HEK293 (cell line): ENCODE measurements at regions not wholly inside any gene's neighbourhood (a gene's known extent, or its start where the extent isn't known, plus 50 kb on each side); places are given as distances from the start of the nearest gene placed in this dataset.
"Not testable (repeated sequence)": the region's sequence is repeated elsewhere in the genome, so short reads cannot be mapped to it uniquely, and the experiment has no call there.

Experiments used
- CTCF ChIP-seq: fragments of 450-650 bp; formaldehyde crosslinking; IDR thresholded peaks from 2 replicates; pipeline ENCODE4 v1.5.1; 2016; ENCODE audit warnings: missing biosample characterization, missing genetic modification characterization
- MEIS1 ChIP-seq: sonication (generic); formaldehyde crosslinking; IDR thresholded peaks from 2 replicates; pipeline ENCODE4 v1.8.1; 2022; ENCODE audit warnings: missing genetic modification reagents, mild to moderate bottlenecking, borderline replicate concordance
- PRDM4 ChIP-seq: fragments of 450-650 bp; formaldehyde crosslinking; IDR thresholded peaks from 2 replicates; pipeline ENCODE4 v1.5.1; 2017; ENCODE audit warnings: missing biosample characterization, missing genetic modification characterization
- ZNF121 ChIP-seq: fragments of 450-650 bp; formaldehyde crosslinking; IDR thresholded peaks from 2 replicates; pipeline ENCODE4 v1.5.1; 2016; ENCODE audit warnings: missing biosample characterization, missing genetic modification characterization
- ZNF133 ChIP-seq: fragments of 450-650 bp; formaldehyde crosslinking; IDR thresholded peaks from 2 replicates; pipeline ENCODE4 v1.5.1; 2016; ENCODE audit warnings: missing biosample characterization, missing genetic modification characterization
- ZNF184 ChIP-seq: fragments of 450-650 bp; IDR thresholded peaks from 2 replicates; pipeline ENCODE4 v1.5.1; 2018; ENCODE audit warnings: missing biosample characterization, mild to moderate bottlenecking, missing genetic modification characterization
- ZNF324 ChIP-seq: fragments of 450-650 bp; formaldehyde crosslinking; IDR thresholded peaks from 2 replicates; pipeline ENCODE4 v1.5.1; 2016; ENCODE audit warnings: missing biosample characterization, missing genetic modification characterization
- ZNF404 ChIP-seq: fragments of 450-650 bp; formaldehyde crosslinking; IDR thresholded peaks from 2 replicates; pipeline ENCODE4 v1.5.1; 2017; ENCODE audit warnings: missing biosample characterization, missing genetic modification characterization
- TF ChIP-seq, protein P1 (sequence below): fragments of 450-650 bp; formaldehyde crosslinking; IDR thresholded peaks from 2 replicates; pipeline ENCODE4 v1.5.1; 2016; ENCODE audit warnings: missing biosample characterization, missing genetic modification characterization
- TF ChIP-seq, protein P2 (sequence below): fragments of 450-650 bp; IDR thresholded peaks from 2 replicates; pipeline ENCODE4 v1.5.1; 2018; ENCODE audit warnings: missing biosample characterization, missing genetic modification characterization
- TF ChIP-seq, protein P3 (sequence below): fragments of 450-650 bp; formaldehyde crosslinking; IDR thresholded peaks from 2 replicates; pipeline ENCODE4 v1.5.1; 2017; ENCODE audit warnings: missing biosample characterization, missing genetic modification characterization

GRCh38 chr22:12595724-12596123 lies 2932.3 kb upstream of the OR11H1 start:
- not testable (repeated sequence) for TF ChIP-seq PRDM4 (tag by site-specific recombination); CTCF; ZNF121 (tag by site-specific recombination); ZNF324 (tag by site-specific recombination); MEIS1 (CRISPR knock-in tag); ZNF184 (tag by site-specific recombination); ZNF404 (tag by site-specific recombination); ZNF133 (tag by site-specific recombination)
- TF ChIP-seq, protein P1, sequence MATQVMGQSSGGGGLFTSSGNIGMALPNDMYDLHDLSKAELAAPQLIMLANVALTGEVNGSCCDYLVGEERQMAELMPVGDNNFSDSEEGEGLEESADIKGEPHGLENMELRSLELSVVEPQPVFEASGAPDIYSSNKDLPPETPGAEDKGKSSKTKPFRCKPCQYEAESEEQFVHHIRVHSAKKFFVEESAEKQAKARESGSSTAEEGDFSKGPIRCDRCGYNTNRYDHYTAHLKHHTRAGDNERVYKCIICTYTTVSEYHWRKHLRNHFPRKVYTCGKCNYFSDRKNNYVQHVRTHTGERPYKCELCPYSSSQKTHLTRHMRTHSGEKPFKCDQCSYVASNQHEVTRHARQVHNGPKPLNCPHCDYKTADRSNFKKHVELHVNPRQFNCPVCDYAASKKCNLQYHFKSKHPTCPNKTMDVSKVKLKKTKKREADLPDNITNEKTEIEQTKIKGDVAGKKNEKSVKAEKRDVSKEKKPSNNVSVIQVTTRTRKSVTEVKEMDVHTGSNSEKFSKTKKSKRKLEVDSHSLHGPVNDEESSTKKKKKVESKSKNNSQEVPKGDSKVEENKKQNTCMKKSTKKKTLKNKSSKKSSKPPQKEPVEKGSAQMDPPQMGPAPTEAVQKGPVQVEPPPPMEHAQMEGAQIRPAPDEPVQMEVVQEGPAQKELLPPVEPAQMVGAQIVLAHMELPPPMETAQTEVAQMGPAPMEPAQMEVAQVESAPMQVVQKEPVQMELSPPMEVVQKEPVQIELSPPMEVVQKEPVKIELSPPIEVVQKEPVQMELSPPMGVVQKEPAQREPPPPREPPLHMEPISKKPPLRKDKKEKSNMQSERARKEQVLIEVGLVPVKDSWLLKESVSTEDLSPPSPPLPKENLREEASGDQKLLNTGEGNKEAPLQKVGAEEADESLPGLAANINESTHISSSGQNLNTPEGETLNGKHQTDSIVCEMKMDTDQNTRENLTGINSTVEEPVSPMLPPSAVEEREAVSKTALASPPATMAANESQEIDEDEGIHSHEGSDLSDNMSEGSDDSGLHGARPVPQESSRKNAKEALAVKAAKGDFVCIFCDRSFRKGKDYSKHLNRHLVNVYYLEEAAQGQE (tag by site-specific recombination): not testable (repeated sequence)
- TF ChIP-seq, protein P2, sequence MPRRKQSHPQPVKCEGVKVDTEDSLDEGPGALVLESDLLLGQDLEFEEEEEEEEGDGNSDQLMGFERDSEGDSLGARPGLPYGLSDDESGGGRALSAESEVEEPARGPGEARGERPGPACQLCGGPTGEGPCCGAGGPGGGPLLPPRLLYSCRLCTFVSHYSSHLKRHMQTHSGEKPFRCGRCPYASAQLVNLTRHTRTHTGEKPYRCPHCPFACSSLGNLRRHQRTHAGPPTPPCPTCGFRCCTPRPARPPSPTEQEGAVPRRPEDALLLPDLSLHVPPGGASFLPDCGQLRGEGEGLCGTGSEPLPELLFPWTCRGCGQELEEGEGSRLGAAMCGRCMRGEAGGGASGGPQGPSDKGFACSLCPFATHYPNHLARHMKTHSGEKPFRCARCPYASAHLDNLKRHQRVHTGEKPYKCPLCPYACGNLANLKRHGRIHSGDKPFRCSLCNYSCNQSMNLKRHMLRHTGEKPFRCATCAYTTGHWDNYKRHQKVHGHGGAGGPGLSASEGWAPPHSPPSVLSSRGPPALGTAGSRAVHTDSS (tag by site-specific recombination): not testable (repeated sequence)
- TF ChIP-seq, protein P3, sequence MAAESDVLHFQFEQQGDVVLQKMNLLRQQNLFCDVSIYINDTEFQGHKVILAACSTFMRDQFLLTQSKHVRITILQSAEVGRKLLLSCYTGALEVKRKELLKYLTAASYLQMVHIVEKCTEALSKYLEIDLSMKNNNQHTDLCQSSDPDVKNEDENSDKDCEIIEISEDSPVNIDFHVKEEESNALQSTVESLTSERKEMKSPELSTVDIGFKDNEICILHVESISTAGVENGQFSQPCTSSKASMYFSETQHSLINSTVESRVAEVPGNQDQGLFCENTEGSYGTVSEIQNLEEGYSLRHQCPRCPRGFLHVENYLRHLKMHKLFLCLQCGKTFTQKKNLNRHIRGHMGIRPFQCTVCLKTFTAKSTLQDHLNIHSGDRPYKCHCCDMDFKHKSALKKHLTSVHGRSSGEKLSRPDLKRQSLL (tag by site-specific recombination): not testable (repeated sequence)
